Upper lobe of left lung (tissue), 6 donors: ENCODE measurements at regions not wholly inside any gene's neighbourhood (a gene's known extent, or its start where the extent isn't known, plus 50 kb on each side); places are given as distances from the start of the nearest gene placed in this dataset.

ENCODE experiments used
- ATAC-seq, 2 donors: fragments of 200-7000 bp; cut with Tn5 transposase; one replicate each; pipeline ENCODE4 v1.9.1; 2022; ENCODE audit warnings: mild to moderate bottlenecking in 2 of 2, moderate library complexity in 2 of 2; ENCODE audit not compliant: low FRiP score in 2 of 2
- DNase-seq, 2 donors: peaks; one replicate each; pipeline ENCODE4 v3.0.0-alpha.2; 2019 to 2020
- H3K27ac ChIP-seq, 4 donors: fragments of 200-600 bp; sonication (generic); one replicate each; pipeline ENCODE4 v1.5.1; 2016 to 2019
- H3K27me3 ChIP-seq, 4 donors: fragments of 200-600 bp; sonication (generic); one replicate each; pipeline ENCODE4 v1.5.1; 2017 to 2019
- H3K36me3 ChIP-seq, 4 donors: fragments of 200-600 bp; sonication (generic); one replicate each; pipeline ENCODE4 v1.5.1; 2016 to 2019
- H3K4me1 ChIP-seq, 4 donors: fragments of 200-600 bp; sonication (generic); one replicate each; pipeline ENCODE4 v1.5.1; 2018 to 2019
- H3K4me3 ChIP-seq, 4 donors: fragments of 200-600 bp; sonication (generic); one replicate each; pipeline ENCODE4 v1.5.1; 2017 to 2019; ENCODE audit warnings: mild to moderate bottlenecking in 2 of 4, moderate library complexity in 1 of 4
- H3K9me3 ChIP-seq, 4 donors: fragments of 200-600 bp; sonication (generic); one replicate each; pipeline ENCODE4 v1.5.1; 2018 to 2019
- CTCF ChIP-seq, 6 experiments: fragments of 450-650 bp in 4 of 6; fragments of 200-600 bp in 2 of 6; sonication (generic) in 2 of 6; IDR thresholded peaks; one replicate each; pipeline ENCODE4 v1.5.1; 2016 to 2019; ENCODE audit warnings: antibody characterized with exemption in 6 of 6
- EP300 ChIP-seq, 4 donors: sonication (generic); formaldehyde crosslinking; IDR thresholded peaks; one replicate each; pipeline ENCODE4 v1.5.1; 2017; ENCODE audit warnings: antibody characterized with exemption in 4 of 4, control low read depth in 2 of 4
- POLR2A ChIP-seq, 4 donors: fragments of 450-650 bp; IDR thresholded peaks; one replicate each; pipeline ENCODE4 v1.5.1; 2016 to 2017; ENCODE audit warnings: antibody characterized with exemption in 4 of 4, mild to moderate bottlenecking in 2 of 4
- POLR2AphosphoS5 ChIP-seq, 2 donors: sonication (generic); formaldehyde crosslinking; IDR thresholded peaks; one replicate each; pipeline ENCODE4 v1.5.1; 2017; ENCODE audit warnings: antibody characterized with exemption in 2 of 2
- WGBS, 2 donors: methylation state at CpG; one replicate each; pipeline ENCODE4 v1.1.5; 2017 to 2018; 5-methylcytosine and 5-hydroxymethylcytosine counted together
- donor health status: DM: no; HTN: no; CAD: no; lungs with moderate emphysema.
- donor health status: DM: no; HTN: yes; CAD: no; lungs with severe emphysema.

GRCh38 chr2:173783382-173783781, 181.8 kb downstream of the SP3 start:
- no peak for TF ChIP-seq POLR2A (IDR thresholded peaks at IDR 0.05)
- TF ChIP-seq EP300 (IDR thresholded peaks at IDR 0.05) = no peak
- TF ChIP-seq CTCF (IDR thresholded peaks at IDR 0.05) = no peak
- TF ChIP-seq POLR2AphosphoS5 (IDR thresholded peaks at IDR 0.05) = no peak
- no peaks in the 10 kb centered on the region for H3K27me3 ChIP-seq
- no peak overlapping the region for H3K27ac ChIP-seq
- H3K36me3 ChIP-seq = no peaks in the 10 kb centered on the region
- ATAC-seq (no peak), DNase-seq (no peak)
- H3K9me3 ChIP-seq = peaks cover 0 to 3% (median 0%) of the 10 kb centered on the region in 4 donors
- H3K4me1 ChIP-seq = peaks cover 0 to 5% (median 0%) of the 10 kb centered on the region in 4 donors
- 38 to 42% methylated on average over 4 of the region's 4 CpGs for WGBS, 2 donors
- H3K4me3 ChIP-seq = no peak overlapping the region

DNA sequence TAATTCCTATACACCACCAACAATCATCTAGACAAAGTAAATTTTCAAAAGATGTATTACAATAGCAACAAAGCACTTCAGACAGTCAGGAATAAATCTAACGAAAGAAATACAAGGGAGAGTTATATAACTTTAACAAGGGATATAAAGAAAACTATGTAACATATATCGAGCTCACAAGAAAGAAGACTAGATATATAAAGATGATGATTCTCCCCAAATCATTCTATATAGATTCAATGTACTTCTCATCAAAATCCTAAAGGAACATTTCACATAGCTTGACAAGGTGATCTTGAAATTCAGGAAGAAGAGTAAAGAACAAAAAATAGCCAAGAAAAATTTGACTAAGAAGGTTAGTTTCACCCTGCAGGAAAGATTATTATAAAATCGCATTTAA, 179.4 kb downstream of the SP3 start:
- DNase-seq (no peak), ATAC-seq (no peak)
- TF ChIP-seq CTCF (IDR thresholded peaks at IDR 0.05) = no peak
- no peak for TF ChIP-seq POLR2AphosphoS5 (IDR thresholded peaks at IDR 0.05)
- TF ChIP-seq EP300 (IDR thresholded peaks at IDR 0.05) = no peak
- TF ChIP-seq POLR2A (IDR thresholded peaks at IDR 0.05) = no peak
- H3K36me3 ChIP-seq = no peaks in the 10 kb centered on the region
- peaks cover 0 to 5% (median 0%) of the 10 kb centered on the region in 4 donors for H3K4me1 ChIP-seq
- 91 to 93% methylated on average over 3 of the region's 3 CpGs for WGBS, 2 donors
- no peaks in the 10 kb centered on the region for H3K27me3 ChIP-seq
- H3K4me3 ChIP-seq = no peak overlapping the region
- no peaks in the 10 kb centered on the region for H3K9me3 ChIP-seq
- H3K27ac ChIP-seq = no peak overlapping the region

- Histone ChIP-seq H3K4me3 (no peak overlapping the region), H3K27me3 (no peaks in the 10 kb centered on the region), H3K36me3 (no peaks in the 10 kb centered on the region), H3K27ac (no peak overlapping the region), H3K9me3 (no peaks in the 10 kb centered on the region), H3K4me1 (peaks cover 0 to 4% (median 0%) of the 10 kb centered on the region in 4 donors)
- 40 to 45% methylated on average over 7 of the region's 7 CpGs for WGBS, 2 donors
- TF ChIP-seq POLR2AphosphoS5 (IDR thresholded peaks at IDR 0.05) = no peak
- no peak for TF ChIP-seq EP300 (IDR thresholded peaks at IDR 0.05)
- no peak for TF ChIP-seq CTCF (IDR thresholded peaks at IDR 0.05)
- TF ChIP-seq POLR2A (IDR thresholded peaks at IDR 0.05) = no peak
- ATAC-seq = no peak
- no peak for DNase-seq
These were observed 173.7 kb downstream of the SP3 start for GRCh38 chr2:173791502-173791901.

DNA sequence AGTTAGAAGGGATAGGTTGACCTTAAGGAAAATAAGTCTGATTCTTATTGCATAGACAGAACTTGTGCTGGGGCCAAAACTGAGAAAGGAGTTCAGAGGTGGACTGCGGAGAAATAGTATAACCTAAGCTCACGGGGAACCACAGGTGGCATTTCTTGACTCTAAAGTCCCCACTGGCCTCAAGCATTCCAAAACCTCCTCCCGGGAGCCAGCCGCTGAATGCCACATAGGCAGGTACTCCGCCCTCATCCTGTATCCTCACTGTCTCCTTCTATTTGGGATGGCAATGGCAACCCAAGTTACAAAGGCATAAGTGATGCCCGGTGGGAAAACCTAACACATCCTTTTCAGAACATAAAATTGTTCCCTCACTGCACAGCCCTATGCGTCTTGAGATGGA, 173.0 kb downstream of the SP3 start:
- WGBS, 2 donors = 78 to 82% methylated on average over 7 of the region's 7 CpGs
- H3K27ac ChIP-seq = no peak overlapping the region
- no peaks in the 10 kb centered on the region for H3K27me3 ChIP-seq
- no peak for TF ChIP-seq EP300 (IDR thresholded peaks at IDR 0.05)
- TF ChIP-seq POLR2A (IDR thresholded peaks at IDR 0.05) = no peak
- no peak for TF ChIP-seq POLR2AphosphoS5 (IDR thresholded peaks at IDR 0.05)
- TF ChIP-seq CTCF (IDR thresholded peaks at IDR 0.05) = no peak
- DNase-seq (no peak), ATAC-seq (no peak)
- peaks cover 0 to 4% (median 0%) of the 10 kb centered on the region in 4 donors for H3K4me1 ChIP-seq
- no peaks in the 10 kb centered on the region for H3K9me3 ChIP-seq
- no peaks in the 10 kb centered on the region for H3K36me3 ChIP-seq
- no peak overlapping the region for H3K4me3 ChIP-seq

DNA sequence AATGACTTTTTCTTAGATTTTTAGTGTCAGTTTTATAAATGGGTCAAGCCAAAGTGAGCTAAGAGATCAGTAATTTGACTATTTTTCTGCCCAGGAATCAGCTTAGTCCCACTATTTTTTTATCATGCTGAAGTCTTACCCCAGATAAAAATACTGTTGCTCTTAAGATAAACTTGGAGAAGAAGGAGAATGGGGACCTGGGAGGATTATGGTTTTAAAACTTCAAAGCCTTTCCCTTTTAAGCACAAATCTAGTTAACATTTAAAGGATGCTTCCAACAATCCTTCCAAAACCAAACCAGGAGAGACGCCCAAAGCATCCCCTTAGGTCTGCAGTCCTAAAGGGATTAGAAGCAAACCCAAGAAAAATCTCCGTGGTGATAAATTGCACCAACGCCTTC, 172.4 kb downstream of the SP3 start:
- TF ChIP-seq POLR2A (IDR thresholded peaks at IDR 0.05) (no peak), POLR2AphosphoS5 (IDR thresholded peaks at IDR 0.05) (no peak), CTCF (IDR thresholded peaks at IDR 0.05) (no peak), EP300 (IDR thresholded peaks at IDR 0.05) (no peak)
- no peak for DNase-seq
- peaks cover 0 to 4% (median 0%) of the 10 kb centered on the region in 4 donors for H3K4me1 ChIP-seq
- no peak for ATAC-seq
- no peak overlapping the region for H3K27ac ChIP-seq
- WGBS, 2 donors = 79 to 84% methylated on average over 3 of the region's 3 CpGs
- H3K27me3 ChIP-seq = no peaks in the 10 kb centered on the region
- no peaks in the 10 kb centered on the region for H3K36me3 ChIP-seq
- no peaks in the 10 kb centered on the region for H3K9me3 ChIP-seq
- no peak overlapping the region for H3K4me3 ChIP-seq
